ENCODE measurements at regions not wholly inside any gene's neighbourhood (a gene's known extent, or its start where the extent isn't known, plus 50 kb on each side); places are given as distances from the start of the nearest gene placed in this dataset.

- CTCF ChIA-PET (ENCODE audit: partially characterized antibody): interaction anchor here (2.2 to 3.1 kb wide), 2 partner anchors 10 to 69 kb away, joined by 8 to 14 read pairs; no protein-coding TSS in a partner anchor
- POLR2A ChIA-PET (ENCODE audit: partially characterized antibody): no interaction called here
- no peak for TF ChIP-seq E2F6 (IDR thresholded peaks at IDR 0.05)
Observed at GRCh38 chr7:20529260-20529659, 86.2 kb upstream of the ABCB5 start.

More at GRCh38 chr7:20529260-20529659, 86.2 kb upstream of the ABCB5 start:
- Histone ChIP-seq H3K36me3 (ENCODE audit: control insufficient read depth in 2 of 4, insufficient read depth in 4 of 4, low read length in 3 of 4) (no peaks in the 10 kb centered on the region), H3K9ac (replicated peaks in 1 of 4; ENCODE audit: extremely low read depth in 1 of 4, low read depth in 3 of 4, low read length in 3 of 4) (no peak overlapping the region), H4K8ac (ENCODE audit: extremely low read depth, insufficient read depth, low read length) (no peak overlapping the region), H4K20me1 (replicated peaks in 1 of 2; ENCODE audit: control insufficient read depth in 1 of 2, insufficient read depth in 2 of 2, low read length in 2 of 2) (no peaks in the 10 kb centered on the region), H3K4me3 (ENCODE audit: extremely low read depth in 1 of 4, insufficient read depth in 2 of 4, low read depth in 3 of 4, low read length in 4 of 4) (no peak overlapping the region), H2AK5ac (ENCODE audit: low read depth, low read length) (no peak overlapping the region), H2BK120ac (replicated peaks; ENCODE audit: low read depth, low read length) (no peak overlapping the region), H2AFZ (ENCODE audit: low read length) (0 out of 2 replicates have a peak overlapping the region, but pooled peaks have one; percentile 71), H3K79me2 (ENCODE audit: control insufficient read depth in 1 of 2, insufficient read depth in 2 of 2, low read length in 2 of 2) (no peaks in the 10 kb centered on the region), H3K4me2 (ENCODE audit: insufficient read depth in 1 of 2, low read depth in 2 of 2, low read length in 2 of 2) (no peak overlapping the region), H3K27me3 (replicated peaks in 1 of 4; ENCODE audit: control insufficient read depth in 3 of 4, extremely low read depth in 1 of 4, insufficient read depth in 3 of 4, low read length in 3 of 4) (no peaks in the 10 kb centered on the region), H3K14ac (ENCODE audit: insufficient read length) (no peak overlapping the region), H4K91ac (replicated peaks; ENCODE audit: insufficient read length, low read length) (no peak overlapping the region), H3K4ac (replicated peaks; ENCODE audit: insufficient read length, low read depth, low read length) (no peak overlapping the region), H3K23ac (ENCODE audit: insufficient read length) (no peak overlapping the region), H2BK12ac (ENCODE audit: low read depth, low read length) (no peak overlapping the region), H3K27ac (ENCODE audit: low read depth, low read length) (no peak overlapping the region), H3K4me1 (replicated peaks in 1 of 4; ENCODE audit: control insufficient read depth in 3 of 4, insufficient read depth in 4 of 4, low read length in 3 of 4) (no peaks in the 10 kb centered on the region), H3K18ac (ENCODE audit: extremely low read depth, low read length) (no peak overlapping the region), H3K56ac (replicated peaks; ENCODE audit: insufficient read length, low read depth, low read length) (no peak overlapping the region), H2BK20ac (ENCODE audit: low read length) (no peak overlapping the region), H2BK15ac (ENCODE audit: low read length) (no peak overlapping the region), H2BK5ac (ENCODE audit: low read depth, low read length) (no peak overlapping the region), H3K79me1 (ENCODE audit: low read depth, low read length) (no peaks in the 10 kb centered on the region), H4K5ac (ENCODE audit: insufficient read length, low read depth, low read length) (no peak overlapping the region), H3K9me3 (ENCODE audit: insufficient read depth in 2 of 2, low read depth in 1 of 2, low read length in 1 of 2) (0 out of 4 replicates have a peak, but pooled peaks cover 0 to 1% of the 10 kb centered on the region in 2 experiments), H3K23me2 (ENCODE audit: low read depth, low read length) (no peaks in the 10 kb centered on the region)
- WGBS, 2 experiments (ENCODE audit: extremely low coverage in 1 of 2, insufficient coverage in 1 of 2, insufficient read length in 1 of 2, insufficient replicate concordance in 2 of 2, low coverage in 1 of 2, low lambda C conversion rate in 2 of 2, missing lambda C conversion rate in 1 of 2): 92% methylated on average over 2 of the region's 2 CpGs; no CpG with 5 or more reads in 1 of the 2 experiments
- DNase-seq (ENCODE audit: low read depth in 1 of 2, low spot score in 2 of 2): no peak
- FAIRE-seq: no peak

Data from H1 (cell line).